GM12878 (cell line): ENCODE measurements at regions not wholly inside any gene's neighbourhood (a gene's known extent, or its start where the extent isn't known, plus 50 kb on each side); places are given as distances from the start of the nearest gene placed in this dataset.

Experiments used
- ATAC-seq: fragments of 200-7000 bp; cut with Tn5 transposase; 3 replicates; pipeline ENCODE4 v1.9.1; 2020; ENCODE audit warnings: mild to moderate bottlenecking, moderate library complexity
- BruUV-seq: library from RNA; stranded (reverse); fragments of 400-500 nt; replicated peaks from 2 replicates; lab custom pipeline; 2021; lab: Mats Ljungman, UMichigan
- CTCF ChIA-PET: fragments of 300-600 bp; sonication (Branson Sonifier 250); formaldehyde crosslinking; extraction: SDS; loops from one replicate; lab custom pipeline; 2021; ENCODE audit warnings: inconsistent platforms; lab: Yijun Ruan, JAX
- POLR2A ChIA-PET: fragments of 350-600 bp; formaldehyde crosslinking; extraction: SDS; loops from one replicate; lab custom pipeline; 2021; ENCODE audit warnings: inconsistent platforms; lab: Charles Lee
- RAD21 ChIA-PET: fragments of 300-600 bp; sonication (Branson Sonifier 250); formaldehyde crosslinking; loops from one replicate; lab custom pipeline; 2023; ENCODE audit warnings: antibody characterized with exemption; ENCODE audit not compliant: unreplicated experiment; lab: Charles Lee
- SMC1A ChIA-PET: fragments of 300-600 bp; sonication (Branson Sonifier 250); formaldehyde crosslinking; loops from one replicate; lab custom pipeline; 2023; ENCODE audit not compliant: unreplicated experiment, uncharacterized antibody; lab: Charles Lee
- DNase-seq: peaks from one replicate; pipeline ENCODE4 v3.0.0-alpha.2; 2011; ENCODE audit warnings: low read depth, low spot score
- FAIRE-seq: peaks from 3 replicates; lab custom pipeline; 2011; peaks lifted over from hg19 to GRCh38; lab: Jason Lieb, UNC
- H2AFZ ChIP-seq: 2 replicates; pipeline ENCODE4 v1.6.0; 2011; ENCODE audit warnings: low read depth, low read length, control low read depth; ENCODE audit not compliant: control insufficient read depth
- H3K27ac ChIP-seq: 2 replicates; pipeline ENCODE4 v1.5.1; 2011; ENCODE audit warnings: control low read depth; ENCODE audit not compliant: control insufficient read depth, insufficient read depth
- H3K27me3 ChIP-seq, 2 experiments: replicated peaks in 1 of 2; 2 replicates each; pipeline versions ENCODE4 v1.6.0 to v1.6.1; 2011; ENCODE audit warnings: low read length in 1 of 2; ENCODE audit not compliant: control insufficient read depth in 2 of 2, insufficient read depth in 2 of 2
- H3K36me3 ChIP-seq, 2 experiments: 2 replicates each; pipeline ENCODE4 v1.5.1; 2011; ENCODE audit warnings: low read length in 1 of 2; ENCODE audit not compliant: control insufficient read depth in 2 of 2, insufficient read depth in 2 of 2
- H3K4me1 ChIP-seq: 2 replicates; pipeline ENCODE4 v1.6.1; 2011; ENCODE audit warnings: mild to moderate bottlenecking, low read length, moderate library complexity, mixed read lengths; ENCODE audit not compliant: control insufficient read depth, insufficient read depth
- H3K4me2 ChIP-seq: 2 replicates; pipeline ENCODE4 v1.6.0; 2011; ENCODE audit warnings: control low read depth; ENCODE audit not compliant: control insufficient read depth, insufficient read depth
- H3K4me3 ChIP-seq: fragments of 200-600 bp; sonication (generic); 2 replicates; pipeline ENCODE4 v1.5.1; 2016
- H3K79me2 ChIP-seq: 2 replicates; pipeline ENCODE4 v1.6.0; 2011; ENCODE audit warnings: low read length; ENCODE audit not compliant: control insufficient read depth, insufficient read depth
- H3K9ac ChIP-seq: 2 replicates; pipeline ENCODE4 v1.8.0; 2011; ENCODE audit warnings: low read length, control low read depth, mixed read lengths; ENCODE audit not compliant: control insufficient read depth, insufficient read depth
- H3K9me3 ChIP-seq: replicated peaks from 3 replicates; pipeline ENCODE4 v1.5.1; 2011; ENCODE audit warnings: mild to moderate bottlenecking, low read length; ENCODE audit not compliant: control insufficient read depth, insufficient read depth
- H4K20me1 ChIP-seq: 2 replicates; pipeline ENCODE4 v1.6.0; 2011; ENCODE audit not compliant: control insufficient read depth, insufficient read depth
- CHD1 ChIP-seq: IDR thresholded peaks from 2 replicates; pipeline ENCODE4 v1.6.1; 2012; ENCODE audit warnings: low read depth, low read length, improper control_type of control experiment
- FOXK2 ChIP-seq: fragments of 450-650 bp; IDR thresholded peaks from 2 replicates; pipeline ENCODE4 v1.6.1; 2017; ENCODE audit warnings: mild to moderate bottlenecking, moderate library complexity
- IKZF1 ChIP-seq: fragments of 450-650 bp; conservative IDR thresholded peaks from 2 replicates; pipeline ENCODE4 v1.6.1; 2017; ENCODE audit warnings: antibody characterized with exemption, mild to moderate bottlenecking
- RCOR1 ChIP-seq: conservative IDR thresholded peaks from 2 replicates; pipeline ENCODE4 v1.6.1; 2012; ENCODE audit warnings: low read depth, low read length, improper control_type of control experiment
- TARDBP ChIP-seq: IDR thresholded peaks from 2 replicates; pipeline ENCODE4 v1.6.1; 2016; ENCODE audit warnings: borderline replicate concordance
- ZNF592 ChIP-seq: fragments of 450-650 bp; IDR thresholded peaks from 2 replicates; pipeline ENCODE4 v1.6.1; 2017; ENCODE audit warnings: mild to moderate bottlenecking, moderate library complexity
- WGBS: methylation state at CpG from one replicate; pipeline ENCODE4 v1.1.6; 2016; ENCODE audit warnings: low lambda C conversion rate; ENCODE audit not compliant: insufficient replicate concordance, insufficient coverage; ENCODE audit errors: missing lambda C conversion rate; 5-methylcytosine and 5-hydroxymethylcytosine counted together
- in situ Hi-C: fragments of 300-500 bp; cut with MboI; formaldehyde crosslinking; loops from 9 replicates; pipeline ENCODE4 v1.14.3; 2018; ENCODE audit warnings: mixed read lengths
- intact Hi-C: fragments of 100-400 bp; cut with micrococcal nuclease; formaldehyde crosslinking; loops from one replicate; pipeline ENCODE4 v1.14.2; 2022; ENCODE audit not compliant: unreplicated experiment

DNA sequence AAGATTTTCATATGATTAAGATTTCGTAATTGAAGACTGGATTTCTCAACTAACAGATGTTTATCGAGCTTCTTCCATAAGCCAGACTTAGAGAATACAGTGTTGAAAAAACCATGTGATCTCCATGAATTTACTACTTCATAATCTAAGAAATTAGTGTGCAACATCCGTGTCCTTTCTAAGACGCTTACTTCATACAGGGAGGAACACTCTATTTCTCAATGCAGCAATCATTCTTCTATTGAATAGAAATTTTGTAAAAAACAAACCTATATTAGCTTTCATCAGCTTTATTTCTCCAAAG lies 946.3 kb downstream of the KCNJ2 start:
- H3K27ac ChIP-seq = no peak overlapping the region
- ChIA-PET POLR2A (no interaction called here), RAD21 (no interaction called here), SMC1A (no interaction called here), CTCF (interaction anchor here (1.0 kb wide), 1 partner anchor 27 kb away, joined by 3 read pairs; no protein-coding TSS in a partner anchor)
- no peaks in the 10 kb centered on the region for H4K20me1 ChIP-seq
- 25% methylated on average over 4 of the region's 4 CpGs for WGBS
- intact Hi-C loops (no loop called here), in situ Hi-C loops (loop anchor here (25.0 kb wide), 1 partner anchor 1422 kb away; no protein-coding TSS in a partner anchor)
- no peak overlapping the region for H3K4me3 ChIP-seq
- ATAC-seq (no peak), DNase-seq (no peak), FAIRE-seq (no peak)
- H3K79me2 ChIP-seq = no peaks in the 10 kb centered on the region
- no peaks in the 10 kb centered on the region for H3K36me3 ChIP-seq
- no TSS peak for BruUV-seq
- no peak overlapping the region for H2AFZ ChIP-seq
- TF ChIP-seq RCOR1 = no peak
- TF ChIP-seq CHD1 = no peak
- TF ChIP-seq TARDBP = no peak
- TF ChIP-seq FOXK2 = no peak
- TF ChIP-seq ZNF592 = no peak
- no peak for TF ChIP-seq IKZF1
- no peaks in the 10 kb centered on the region for H3K9me3 ChIP-seq
- no peak overlapping the region for H3K9ac ChIP-seq
- no peaks in the 10 kb centered on the region for H3K27me3 ChIP-seq
- H3K4me1 ChIP-seq = no peaks in the 10 kb centered on the region
- no peak overlapping the region for H3K4me2 ChIP-seq
